Hematopoietic multipotent progenitor cell treated with erythropoietin and hydrocortisone succinate and interleukin-3 and kit ligand, for 15 days (in vitro differentiated cells): ENCODE measurements at regions not wholly inside any gene's neighbourhood (a gene's known extent, or its start where the extent isn't known, plus 50 kb on each side); places are given as distances from the start of the nearest gene placed in this dataset.
"Not testable (repeated sequence)": the region's sequence is repeated elsewhere in the genome, so short reads cannot be mapped to it uniquely, and the experiment has no call there.

Source experiments
- DNase-seq: peaks from one replicate; pipeline ENCODE4 v3.0.0-alpha.2; 2015; ENCODE audit warnings: low spot score

DNA sequence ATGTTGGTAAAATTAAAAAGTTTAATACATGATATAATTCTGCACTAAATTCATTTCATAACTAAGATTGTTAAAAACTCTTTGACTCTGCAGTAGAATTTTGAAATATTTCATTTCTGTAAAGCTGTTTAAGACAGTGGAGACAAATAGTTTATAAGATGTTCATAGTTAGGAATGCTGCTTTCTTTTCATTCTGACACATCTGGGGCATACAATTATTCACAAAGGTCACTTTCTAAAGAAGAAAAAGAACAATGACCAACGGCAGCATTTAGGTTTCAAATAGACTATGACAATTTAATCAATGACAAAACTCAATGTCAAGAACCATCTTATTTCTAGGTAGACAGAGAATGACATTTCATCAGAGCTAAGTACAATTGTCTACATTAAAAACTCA, 1422.1 kb downstream of the PCDH9 start:
- no peak for DNase-seq

DNA sequence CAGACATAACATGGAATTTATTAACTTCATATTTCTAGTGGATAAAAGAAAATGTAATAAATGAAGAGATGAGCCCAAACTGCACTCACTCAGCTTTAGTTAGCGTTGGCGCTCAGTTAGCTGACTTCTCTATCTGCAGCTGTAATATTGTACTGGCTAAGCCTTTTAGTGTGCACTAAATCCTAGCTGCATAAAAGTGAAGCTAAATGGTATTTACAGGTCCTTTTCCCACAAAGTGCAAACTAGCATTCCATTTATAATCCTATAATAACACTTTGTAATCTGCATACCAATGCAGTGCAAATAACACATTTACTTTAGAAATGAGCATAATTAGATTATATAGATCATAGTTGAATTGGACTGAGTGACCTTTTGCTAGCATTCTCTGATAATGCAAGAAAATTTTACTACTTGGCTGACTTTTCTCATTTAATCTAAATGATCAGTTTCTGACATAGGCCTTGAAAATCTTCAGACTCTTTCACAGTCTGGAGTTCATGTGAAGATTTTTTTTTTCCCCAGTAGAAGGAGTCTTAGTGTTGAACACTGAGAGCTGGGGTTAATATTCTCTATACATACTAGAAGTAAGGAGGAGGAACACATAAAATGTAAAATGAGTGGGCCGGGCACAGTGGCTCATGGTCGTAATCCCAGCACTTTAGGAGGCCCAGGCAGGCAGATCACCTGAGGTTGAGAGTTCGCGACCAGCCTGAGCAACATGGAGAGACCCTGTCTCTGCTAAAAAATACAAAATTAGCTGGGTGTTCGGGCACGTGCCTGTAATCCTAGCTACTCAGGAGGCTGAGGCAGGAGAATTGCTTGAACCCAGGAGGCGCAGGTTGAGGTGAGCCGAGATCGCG, 1426.4 kb downstream of the PCDH9 start:
- no peak for DNase-seq

DNA sequence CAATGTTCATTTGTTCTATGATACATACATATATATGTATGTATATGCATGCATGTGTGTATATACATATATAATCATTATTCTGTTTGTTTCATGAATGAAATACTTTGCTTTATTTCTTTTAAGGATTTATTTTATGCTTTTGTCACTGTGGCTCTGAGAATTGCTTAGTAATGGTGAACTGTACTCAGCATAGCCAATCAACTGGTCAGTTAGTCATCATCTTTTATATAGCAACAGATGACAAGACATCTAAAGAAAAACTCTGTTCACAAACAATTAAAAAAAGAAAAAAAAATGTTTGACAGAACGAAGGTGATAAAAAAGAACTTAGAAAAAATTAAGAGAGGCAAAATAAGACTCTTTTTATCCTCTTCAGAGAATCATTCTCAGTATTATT, 1440.3 kb downstream of the PCDH9 start:
- no peak for DNase-seq

DNA sequence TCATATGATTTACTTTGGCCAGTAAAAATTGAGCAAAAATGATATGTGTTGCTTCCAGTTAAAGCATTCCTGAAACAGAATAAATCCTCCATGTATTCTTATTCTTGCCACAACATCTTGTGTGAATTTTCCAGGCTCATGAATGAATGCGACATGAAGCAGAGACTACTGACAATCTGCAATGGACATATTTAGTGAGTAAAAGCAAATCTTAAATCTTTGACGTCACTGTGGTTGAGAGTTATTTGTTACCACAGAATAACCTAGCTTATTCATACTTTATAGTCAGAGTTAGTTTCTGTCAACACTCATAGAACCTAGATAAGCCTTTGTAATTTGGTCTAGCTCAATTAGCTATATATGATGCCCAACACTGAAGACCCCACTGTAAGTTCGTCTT, 1443.1 kb downstream of the PCDH9 start:
- no peak for DNase-seq

DNA sequence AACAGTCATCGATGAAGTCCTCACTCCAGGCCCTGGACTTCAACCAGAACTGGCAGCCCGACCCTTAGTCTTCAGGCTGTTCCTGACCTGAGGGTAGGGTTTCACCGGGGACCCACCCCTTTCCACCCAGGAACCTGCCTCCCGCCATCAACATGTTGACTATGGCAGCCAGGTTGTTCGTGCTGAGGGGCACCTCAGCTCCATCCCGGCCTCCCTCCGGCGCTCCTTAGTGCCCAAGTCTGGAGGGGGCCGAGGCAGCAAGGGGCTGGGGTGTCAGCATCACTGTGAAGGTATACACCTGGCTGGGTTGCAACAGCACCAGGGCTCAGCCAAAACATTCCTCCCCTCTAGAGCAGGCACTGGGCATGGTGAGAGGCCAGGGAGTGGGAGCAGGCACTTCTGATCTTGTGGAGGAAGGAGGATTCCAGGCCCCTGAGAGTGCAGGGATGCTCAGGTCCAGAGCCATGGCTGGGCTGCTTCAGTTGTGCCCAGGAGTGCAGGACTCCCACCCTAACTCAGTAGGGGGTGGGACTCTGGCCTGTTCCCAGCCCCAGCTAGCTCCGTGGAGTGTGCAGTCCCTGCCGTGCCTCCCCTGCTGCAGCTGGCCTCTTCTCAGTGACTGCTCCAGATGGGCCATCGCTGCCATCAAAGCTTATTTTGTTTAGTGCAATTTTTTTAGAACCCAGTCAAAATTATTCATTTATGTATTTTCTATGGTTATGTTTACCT, 1445.9 kb downstream of the PCDH9 start:
- no peak for DNase-seq

DNA sequence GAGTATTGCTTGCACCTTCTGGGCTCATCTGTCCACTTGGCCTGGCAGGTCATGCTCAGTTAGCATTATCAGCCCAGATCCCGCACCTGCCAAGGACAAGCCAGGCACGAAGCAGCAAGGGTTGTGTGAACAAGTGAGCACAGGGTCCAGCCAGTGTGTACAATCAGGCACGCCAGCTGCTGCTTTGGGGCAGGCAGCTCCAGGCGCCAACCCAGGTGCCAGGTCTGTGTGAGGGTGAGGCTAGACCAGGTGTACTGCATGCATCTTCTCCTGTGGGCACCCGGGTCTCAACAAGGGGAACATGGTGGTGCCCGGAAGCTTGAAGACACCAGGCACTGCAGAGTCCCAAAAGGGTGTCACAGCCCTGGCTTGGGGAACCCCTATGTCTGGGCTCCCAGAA, 1446.8 kb downstream of the PCDH9 start:
- no peak for DNase-seq

DNA sequence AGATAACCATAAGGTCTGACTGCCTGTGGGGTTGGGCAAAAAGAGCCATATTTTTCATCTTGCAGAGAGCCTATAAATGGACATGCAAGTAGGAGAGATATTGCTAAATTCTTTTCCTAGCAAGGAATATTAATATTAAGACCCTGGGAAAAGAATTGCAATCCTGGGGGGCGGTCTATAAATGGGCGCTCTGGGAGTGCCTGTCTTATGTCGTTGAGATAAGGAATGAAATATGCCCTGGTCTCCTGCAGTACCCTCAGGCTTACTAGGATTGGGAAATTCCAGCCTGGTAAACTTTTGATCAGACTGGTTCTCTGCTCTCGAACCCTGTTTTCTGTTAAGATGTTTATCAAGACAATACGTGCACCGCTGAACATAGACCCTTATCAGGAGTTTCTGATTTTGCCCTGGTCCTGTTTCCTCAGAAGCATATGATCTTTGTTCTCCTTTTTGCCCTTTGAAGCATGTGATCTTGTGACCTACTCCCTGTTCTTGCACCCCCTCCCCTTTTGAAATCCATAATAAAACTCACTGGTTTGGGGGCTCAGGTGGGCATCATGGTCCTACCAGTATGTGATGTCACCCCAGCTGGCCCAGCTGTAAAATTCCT, 1458.3 kb downstream of the PCDH9 start:
- not testable (repeated sequence) for DNase-seq

DNA sequence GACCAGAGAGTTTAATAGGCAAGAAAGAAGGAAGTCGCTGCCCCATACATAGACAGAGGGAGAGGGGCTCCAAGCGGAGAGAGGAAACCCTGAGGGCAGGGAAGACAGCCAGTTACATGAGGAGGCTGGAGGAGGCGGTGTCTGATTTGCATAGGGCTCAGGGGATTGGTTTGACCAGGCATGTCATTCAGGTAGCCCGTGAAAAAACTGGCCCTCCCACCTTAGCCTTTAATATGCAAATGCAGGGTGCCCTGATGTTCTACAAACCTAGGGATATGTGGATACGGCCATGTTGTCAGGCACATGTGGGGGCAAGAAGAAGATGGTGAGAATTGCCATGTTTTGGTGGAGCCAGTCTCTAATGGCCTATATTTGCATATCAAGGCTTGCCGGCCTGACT, 1461.6 kb downstream of the PCDH9 start:
- DNase-seq: no peak

DNA sequence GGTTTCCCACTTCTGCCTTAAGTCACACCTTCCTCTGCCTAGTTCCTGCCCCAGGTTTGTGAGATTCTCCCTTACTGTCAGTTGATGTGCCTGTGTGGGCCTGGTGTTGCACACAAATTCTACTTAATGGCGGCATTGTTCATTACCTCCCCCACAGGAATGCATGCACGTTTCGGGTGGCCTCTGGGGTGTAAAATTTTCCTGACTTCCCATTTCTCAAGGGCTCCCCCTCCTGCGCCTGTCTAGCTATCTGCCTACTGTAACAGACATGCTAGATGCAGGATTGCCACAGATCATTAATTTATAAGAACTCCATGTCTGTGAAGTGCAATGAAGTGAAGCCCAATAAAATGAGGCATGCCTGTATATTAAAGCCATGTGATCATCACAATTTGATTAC, 1466.3 kb downstream of the PCDH9 start:
- DNase-seq: no peak

DNA sequence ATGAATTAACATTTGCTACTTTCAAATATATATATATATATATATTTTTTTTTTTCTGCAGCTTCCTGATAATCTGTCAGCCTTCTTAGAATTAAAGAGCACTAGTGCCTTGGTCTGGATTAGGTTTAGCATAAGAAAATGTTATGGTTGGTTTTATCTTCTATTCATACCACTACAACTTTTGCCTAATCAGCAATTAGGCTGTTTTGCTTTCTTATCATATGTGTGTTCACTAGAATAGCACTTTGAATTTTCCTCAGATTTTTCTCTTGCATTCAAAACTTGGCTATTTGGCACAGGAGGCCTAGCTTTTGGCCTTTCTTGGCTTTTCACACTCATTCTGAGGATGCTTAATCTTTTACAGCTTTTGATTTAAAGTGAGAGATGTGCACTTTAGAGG, 1468.1 kb downstream of the PCDH9 start:
- no peak for DNase-seq

DNA sequence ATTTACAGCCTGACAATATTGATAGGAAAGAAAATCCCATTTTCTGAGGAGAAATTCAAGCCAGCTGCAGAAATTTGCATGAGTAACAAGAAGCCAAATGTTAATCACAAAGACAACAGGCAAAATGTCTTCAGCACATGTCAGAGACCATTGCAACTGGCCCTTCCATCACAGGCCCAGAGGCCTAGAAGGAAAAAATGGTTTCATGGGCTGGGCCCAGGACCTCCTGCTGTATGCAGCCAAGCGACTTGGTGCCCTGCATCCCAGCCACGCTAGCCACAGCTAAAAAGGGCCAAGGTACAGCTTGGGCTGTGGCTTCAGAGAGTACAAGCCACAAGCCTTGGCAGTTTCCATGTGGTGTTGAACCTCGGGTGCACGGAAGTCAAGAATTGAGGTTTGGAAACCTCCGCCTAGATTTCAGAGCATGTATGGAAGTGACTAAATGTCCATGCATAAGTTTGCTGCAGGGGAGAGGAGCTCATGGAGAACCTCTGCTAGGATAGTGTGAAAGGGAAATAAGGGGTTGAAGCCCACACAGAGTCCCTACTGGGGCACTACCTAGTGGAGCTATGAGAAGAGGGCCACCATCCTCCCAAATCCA, 1474.0 kb downstream of the PCDH9 start:
- no peak for DNase-seq

DNA sequence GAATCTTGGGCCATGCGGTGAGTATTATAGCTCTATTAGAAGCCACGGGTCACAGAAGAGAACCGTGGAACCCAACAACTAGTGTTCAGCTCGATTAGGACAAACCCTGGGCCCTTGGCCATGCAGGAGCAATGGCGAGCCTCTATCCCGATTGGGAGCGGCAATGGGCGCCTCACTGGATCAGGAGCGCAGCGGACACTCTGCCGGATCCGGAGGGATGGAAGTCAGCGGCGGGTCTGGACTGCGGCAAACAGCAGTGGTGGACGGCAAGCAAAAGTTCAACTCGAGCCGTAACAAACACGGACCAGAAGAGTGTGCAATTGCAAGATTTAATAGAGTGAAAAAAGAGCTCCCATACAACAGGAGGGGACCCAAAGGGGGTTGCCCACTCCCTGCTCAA, 1481.9 kb downstream of the PCDH9 start:
- DNase-seq: no peak

DNA sequence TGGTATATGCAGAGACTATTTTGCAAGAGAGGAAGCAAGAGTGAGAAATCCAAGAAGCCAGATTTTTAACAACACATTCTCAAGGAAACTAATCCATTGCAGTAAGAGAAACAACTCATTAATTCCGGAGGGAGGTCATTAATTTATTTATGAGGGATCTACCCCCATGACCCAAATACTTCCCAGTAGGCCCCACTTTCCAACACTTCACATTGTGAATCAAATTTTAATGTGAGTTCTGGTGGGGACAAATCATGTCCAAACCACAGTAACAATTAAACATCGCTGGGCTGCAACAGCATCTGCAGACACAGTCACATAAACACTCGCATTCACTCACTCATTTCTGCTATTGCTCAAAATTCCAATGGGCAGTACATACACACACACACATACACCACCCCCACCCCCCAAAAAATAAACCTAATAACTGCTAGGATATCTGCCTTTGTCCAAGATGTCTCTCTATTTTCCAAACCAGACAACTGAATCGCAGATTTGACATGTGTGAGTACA, 1483.7 kb downstream of the PCDH9 start:
- DNase-seq: no peak

DNA sequence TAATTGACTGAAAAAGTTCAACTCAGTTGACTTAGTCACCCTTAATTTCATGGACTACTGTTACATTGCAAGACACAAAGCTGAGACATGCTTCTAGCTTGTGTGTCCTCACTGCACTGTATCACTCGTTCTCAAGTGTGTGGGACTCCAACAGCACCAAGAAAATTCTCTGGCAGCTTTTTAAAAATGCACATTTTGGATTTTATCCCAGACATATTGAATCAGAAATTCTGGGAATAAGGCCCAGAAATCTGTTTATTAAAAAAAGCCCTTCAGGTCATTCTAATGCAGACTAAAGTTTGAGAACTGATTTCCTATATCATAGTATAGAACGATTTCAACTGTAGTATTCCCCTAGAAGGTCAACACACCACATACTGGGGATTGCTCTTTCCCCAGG, 1485.3 kb downstream of the PCDH9 start:
- no peak for DNase-seq

DNA sequence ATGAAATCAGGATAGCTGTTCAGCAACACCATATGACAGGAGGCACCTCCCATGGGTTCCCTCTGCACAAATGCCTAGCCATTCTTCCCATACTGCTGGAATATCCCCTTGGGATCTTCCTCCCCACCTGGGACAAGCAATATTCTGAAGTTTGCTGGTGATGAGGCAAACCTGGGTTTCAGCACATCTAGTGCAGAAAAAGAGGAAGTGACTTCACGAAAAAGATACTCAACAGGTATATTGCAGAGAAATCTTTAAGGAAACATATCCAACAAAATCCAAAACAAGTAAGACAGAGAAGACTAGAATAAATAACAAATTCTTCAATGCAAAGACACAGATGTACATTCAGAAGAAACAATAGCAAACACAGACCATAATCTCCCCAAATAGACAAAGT, 1497.0 kb downstream of the PCDH9 start:
- DNase-seq: no peak

DNA sequence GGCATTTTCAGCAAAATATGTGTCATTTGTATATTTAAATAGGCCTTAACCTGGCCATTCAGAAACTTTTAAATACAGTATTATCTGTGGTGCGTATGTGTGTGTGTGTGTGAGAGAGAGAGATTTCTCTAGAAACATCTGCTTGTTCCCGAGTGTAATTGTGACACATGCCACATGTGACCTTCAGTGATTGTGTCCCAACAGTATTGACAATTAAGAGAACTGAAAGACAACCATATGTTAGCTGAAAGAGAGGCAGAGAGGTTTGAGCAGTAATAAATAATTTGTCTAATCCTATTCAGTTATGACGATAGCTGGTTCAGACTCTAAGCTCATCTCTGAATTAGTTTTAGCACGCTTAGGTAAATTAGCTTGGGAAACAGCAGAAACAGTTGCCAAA, 1503.1 kb downstream of the PCDH9 start:
- DNase-seq: no peak

DNA sequence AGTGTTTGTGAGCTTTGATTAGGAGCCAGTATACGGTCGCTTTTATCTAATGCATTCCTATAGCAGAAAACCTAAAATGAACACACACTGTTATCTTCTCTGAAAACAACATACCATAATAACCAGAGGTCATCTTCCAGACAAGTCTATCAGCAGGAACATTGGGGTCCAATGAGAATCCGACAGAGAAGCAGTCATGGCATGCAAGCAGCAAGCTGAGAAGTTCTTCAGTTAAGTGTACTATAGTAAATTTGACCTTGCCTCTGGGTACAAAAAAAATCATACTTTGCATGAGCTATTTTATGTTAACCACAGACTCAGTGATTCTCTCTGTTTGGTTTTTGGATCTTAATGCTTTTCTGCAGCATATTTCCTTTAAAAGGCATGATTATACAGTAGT, 1505.1 kb downstream of the PCDH9 start:
- no peak for DNase-seq

DNA sequence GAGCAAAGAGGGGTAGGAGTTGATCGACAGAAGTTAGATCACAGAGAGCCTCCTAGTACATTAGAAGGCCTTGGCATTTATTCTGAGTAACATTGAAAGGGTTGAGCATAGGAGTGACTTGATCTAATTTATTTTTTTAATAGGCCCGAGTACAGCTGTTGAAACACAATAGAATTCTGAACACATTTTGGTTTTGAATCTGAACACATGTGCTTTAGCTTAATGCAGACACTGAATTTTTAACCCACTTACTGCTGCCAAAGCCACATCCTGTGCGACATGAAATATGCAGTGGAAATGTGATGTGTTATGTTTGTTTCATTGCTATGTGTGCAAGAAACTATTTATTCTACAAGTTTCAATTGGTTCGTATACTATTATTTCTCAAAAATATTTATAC, 1505.9 kb downstream of the PCDH9 start:
- no peak for DNase-seq

DNA sequence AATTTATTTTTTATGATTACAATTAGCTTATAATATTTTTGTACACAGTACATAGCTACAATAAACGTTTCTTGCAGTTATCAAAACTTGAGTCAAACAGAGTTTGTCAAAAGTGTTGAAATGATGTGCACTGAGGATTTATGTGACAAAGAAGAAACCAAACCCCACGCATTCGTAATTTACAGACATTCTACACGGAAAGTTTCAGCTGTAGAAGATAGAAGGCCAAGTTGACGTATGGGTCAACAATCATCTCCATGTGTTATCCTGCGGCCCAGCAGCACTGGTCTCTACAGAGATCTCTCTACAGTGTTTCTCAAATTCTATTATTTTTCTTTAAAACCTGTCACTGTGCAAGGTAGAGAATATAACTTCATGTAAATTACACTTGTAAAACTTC, 1507.6 kb downstream of the PCDH9 start:
- DNase-seq: no peak

DNA sequence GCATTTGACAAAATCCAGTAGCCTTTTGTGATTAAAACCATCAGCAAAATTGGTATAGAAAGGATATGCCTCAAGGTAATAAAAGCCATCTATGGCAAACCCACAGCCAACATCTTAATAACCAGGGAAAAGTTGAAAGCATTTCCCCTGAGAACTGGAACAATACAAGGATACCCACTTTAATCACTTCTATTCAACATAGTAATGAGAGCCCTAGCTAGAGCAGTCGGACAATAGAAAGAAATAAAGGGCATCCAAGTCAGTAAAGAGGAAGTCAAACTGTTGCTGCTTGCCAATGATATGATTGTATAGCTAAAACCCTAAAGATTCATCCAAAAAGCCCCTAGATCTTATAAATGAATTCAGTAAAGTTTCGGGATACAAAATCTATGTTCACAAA, 1510.3 kb downstream of the PCDH9 start:
- no peak for DNase-seq

DNA sequence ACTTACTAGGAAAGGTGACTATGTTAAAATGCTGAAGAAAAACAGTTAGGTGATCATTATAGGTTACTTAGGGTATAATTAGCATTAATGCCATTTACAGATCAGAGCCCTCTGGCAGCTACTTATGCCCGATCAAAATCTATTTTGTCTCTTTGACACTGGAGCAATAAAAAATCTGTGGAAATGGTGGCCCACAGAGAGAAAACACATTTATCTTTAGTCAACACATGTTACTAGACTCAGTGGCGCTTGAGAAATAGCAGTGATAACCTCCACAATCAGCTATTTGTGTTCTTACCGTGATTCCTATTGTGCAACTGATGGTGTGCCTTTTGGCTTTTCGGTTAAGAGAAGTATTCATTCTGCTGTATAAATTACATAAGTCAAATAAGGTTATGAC, 1519.6 kb downstream of the PCDH9 start:
- DNase-seq: no peak

DNA sequence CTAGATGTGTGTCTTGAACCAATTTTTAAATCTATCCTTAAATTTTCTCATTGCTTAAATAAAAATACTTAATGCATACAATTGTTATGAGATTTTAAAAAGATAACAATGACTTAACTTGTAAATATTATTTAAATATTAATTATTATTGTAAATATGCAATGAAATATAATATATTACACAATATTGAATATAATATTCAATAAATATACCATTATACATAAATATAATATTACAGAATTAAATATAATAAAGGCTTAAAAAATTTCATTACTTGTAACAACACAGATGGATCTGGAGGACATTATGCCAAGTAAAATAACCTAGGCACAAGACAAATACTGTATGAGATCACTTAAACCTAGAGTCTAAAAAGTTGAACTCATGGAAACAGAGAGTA, 1532.3 kb downstream of the PCDH9 start:
- no peak for DNase-seq

DNA sequence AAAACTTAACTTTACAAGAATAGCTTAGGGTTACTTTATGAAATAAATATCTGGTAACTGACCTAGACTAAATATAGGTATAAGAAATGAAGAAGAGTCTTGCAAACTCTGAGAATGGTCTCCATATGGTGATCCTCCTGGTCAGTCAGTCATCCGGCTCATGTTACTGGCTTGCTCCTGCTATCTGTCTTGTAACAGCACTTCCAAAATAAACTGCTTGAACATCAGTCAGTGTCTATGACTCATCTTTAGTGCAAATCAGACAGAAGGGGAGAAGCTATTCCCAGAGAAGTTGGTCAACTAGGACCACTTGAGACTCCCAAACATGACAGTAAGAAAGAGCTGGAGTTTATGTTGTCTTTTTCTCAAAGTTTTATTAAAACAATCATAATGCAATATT, 1550.9 kb downstream of the PCDH9 start:
- no peak for DNase-seq
